SK-N-SH (cell line): ENCODE measurements at regions not wholly inside any gene's neighbourhood (a gene's known extent, or its start where the extent isn't known, plus 50 kb on each side); places are given as distances from the start of the nearest gene placed in this dataset.
"Not testable (repeated sequence)": the region's sequence is repeated elsewhere in the genome, so short reads cannot be mapped to it uniquely, and the experiment has no call there.

Experiments
- CTCF ChIA-PET: fragments of 300-600, 350-600 bp; formaldehyde crosslinking; extraction: SDS; loops from one replicate; lab custom pipeline; 2021; lab: Yijun Ruan, JAX
- POLR2A ChIA-PET: fragments of 350-600 bp; sonication (Branson Sonifier 250); formaldehyde crosslinking; extraction: SDS; loops from one replicate; lab custom pipeline; 2020; ENCODE audit warnings: antibody characterized with exemption, inconsistent platforms; lab: Yijun Ruan, JAX
- DNase-seq: peaks from one replicate; pipeline ENCODE4 v3.0.0; 2012
- H2AFZ ChIP-seq: fragments of 200-600 bp; sonication (generic); 2 replicates; pipeline ENCODE4 v1.8.1; 2016; ENCODE audit warnings: antibody characterized with exemption, mild to moderate bottlenecking, low read depth
- H3F3A ChIP-seq: fragments of 200-600 bp; sonication (generic); replicated peaks from 2 replicates; pipeline ENCODE3; 2016; ENCODE audit warnings: antibody characterized with exemption, mild to moderate bottlenecking; ENCODE audit not compliant: insufficient read depth
- H3K27ac ChIP-seq, 2 experiments: fragments of 200-500 bp in 1 of 2; fragments of 200-600 bp in 1 of 2; sonication (Bioruptor generic) in 1 of 2; sonication (generic), shearing (Covaris generic) in 1 of 2; 2 replicates each; pipeline versions ENCODE4 v1.5.1 to v1.6.1; 2014 to 2016; ENCODE audit warnings: low read depth in 2 of 2, inconsistent platforms in 1 of 2, low read length in 1 of 2, mild to moderate bottlenecking in 1 of 2, mixed read lengths in 1 of 2
- H3K27me3 ChIP-seq: fragments of 200-600 bp; sonication (generic), shearing (Covaris generic); 2 replicates; pipeline ENCODE4 v1.6.1; 2016; ENCODE audit warnings: mixed run types; ENCODE audit not compliant: insufficient read depth
- H3K36me3 ChIP-seq, 2 experiments: fragments of 200-500 bp in 1 of 2; fragments of 200-600 bp in 1 of 2; sonication (Bioruptor generic) in 1 of 2; sonication (generic) in 1 of 2; replicated peaks in 1 of 2; 2 replicates each; pipeline versions ENCODE3 to v1.5.1; 2014 to 2016; ENCODE audit warnings: low read length in 1 of 2, mild to moderate bottlenecking in 1 of 2; ENCODE audit not compliant: insufficient read depth in 2 of 2, control insufficient read depth in 1 of 2
- H3K4me1 ChIP-seq, 2 experiments: fragments of 200-500 bp in 1 of 2; fragments of 200-600 bp in 1 of 2; sonication (Bioruptor generic) in 1 of 2; sonication (generic), shearing (Covaris generic) in 1 of 2; 2 replicates each; pipeline versions ENCODE4 v1.5.1 to v1.6.1; 2014 to 2016; ENCODE audit warnings: low read depth in 1 of 2, low read length in 1 of 2, mixed run types in 1 of 2; ENCODE audit not compliant: insufficient read depth in 2 of 2, control insufficient read depth in 1 of 2
- H3K4me2 ChIP-seq: fragments of 200-600 bp; sonication (generic), shearing (Covaris generic); 2 replicates; pipeline ENCODE4 v1.6.1; 2017; ENCODE audit warnings: mixed run types
- H3K4me3 ChIP-seq, 2 experiments: fragments of 200-500 bp in 1 of 2; fragments of 200-600 bp in 1 of 2; sonication (Bioruptor generic) in 1 of 2; sonication (generic), shearing (Covaris generic) in 1 of 2; 2 replicates each; pipeline versions ENCODE4 v1.5.1 to v1.8.1; 2014 to 2016; ENCODE audit warnings: low read depth in 2 of 2, inconsistent platforms in 1 of 2, low read length in 1 of 2, mild to moderate bottlenecking in 1 of 2, mixed read lengths in 1 of 2, moderate library complexity in 1 of 2
- H3K79me2 ChIP-seq: fragments of 200-600 bp; sonication (generic); 2 replicates; pipeline ENCODE4 v1.8.1; 2017; ENCODE audit warnings: mild to moderate bottlenecking; ENCODE audit not compliant: insufficient read depth
- H3K9ac ChIP-seq: fragments of 200-600 bp; sonication (generic); 2 replicates; pipeline ENCODE4 v1.6.1; 2017; ENCODE audit warnings: mixed run types
- H3K9me2 ChIP-seq: fragments of 200-600 bp; sonication (generic); 2 replicates; pipeline ENCODE4 v1.6.1; 2017; ENCODE audit warnings: mixed run types
- H3K9me3 ChIP-seq: fragments of 200-600 bp; sonication (generic); 2 replicates; pipeline ENCODE4 v1.6.1; 2017; ENCODE audit warnings: mixed run types, mild to moderate bottlenecking, moderate library complexity
- H4K20me1 ChIP-seq: fragments of 200-600 bp; sonication (generic); 2 replicates; pipeline ENCODE4 v1.6.1; 2017; ENCODE audit warnings: mild to moderate bottlenecking, mixed run types; ENCODE audit not compliant: insufficient read depth
- CHD2 ChIP-seq: fragments of 150-350 bp; IDR thresholded peaks from 2 replicates; pipeline ENCODE4 v1.6.1; 2018; ENCODE audit warnings: low read length; ENCODE audit not compliant: partially characterized antibody
- EZH2phosphoT487 ChIP-seq: fragments of 200-600 bp; sonication (generic); IDR thresholded peaks from 2 replicates; pipeline ENCODE4 v1.6.1; 2017; ENCODE audit warnings: low read depth, mixed run types, mild to moderate bottlenecking, antibody characterized with exemption, moderate library complexity, borderline replicate concordance
- FOSL2 ChIP-seq: IDR thresholded peaks from 2 replicates; pipeline ENCODE4 v1.4.0; 2012; ENCODE audit warnings: low read depth, mild to moderate bottlenecking, moderate library complexity, borderline replicate concordance
- FOXM1 ChIP-seq: IDR thresholded peaks from 2 replicates; pipeline ENCODE4 v1.4.0; 2012; ENCODE audit warnings: low read depth, mild to moderate bottlenecking
- MXI1 ChIP-seq: IDR thresholded peaks from 2 replicates; pipeline ENCODE4 v1.6.1; 2012; ENCODE audit warnings: mild to moderate bottlenecking, low read depth, low read length, improper control_type of control experiment
- NFIC ChIP-seq: IDR thresholded peaks from 2 replicates; pipeline ENCODE4 v1.4.0; 2012; ENCODE audit warnings: borderline replicate concordance
- PBX3 ChIP-seq: IDR thresholded peaks from 2 replicates; pipeline ENCODE4; 2012
- RCOR1 ChIP-seq: fragments of 150-350 bp; IDR thresholded peaks from 2 replicates; pipeline ENCODE4 v1.6.1; 2017; ENCODE audit warnings: antibody characterized with exemption, low read length
- REST ChIP-seq: IDR thresholded peaks from 2 replicates; pipeline ENCODE4 v1.6.1; 2012; ENCODE audit warnings: mild to moderate bottlenecking, low read depth, low read length, moderate library complexity
- RXRA ChIP-seq: IDR thresholded peaks from 2 replicates; pipeline ENCODE4 v1.4.0; 2012; ENCODE audit warnings: low read depth, mild to moderate bottlenecking, borderline replicate concordance
- SMC3 ChIP-seq: IDR thresholded peaks from 2 replicates; pipeline ENCODE4 v1.6.1; 2012; ENCODE audit warnings: low read depth, low read length, improper control_type of control experiment
- TCF12 ChIP-seq: IDR thresholded peaks from 2 replicates; pipeline ENCODE4 v1.4.0; 2012
- TEAD4 ChIP-seq: IDR thresholded peaks from 2 replicates; pipeline ENCODE4 v1.4.0; 2012; ENCODE audit warnings: mild to moderate bottlenecking, borderline replicate concordance; ENCODE audit not compliant: insufficient read depth
- ZBTB33 ChIP-seq: IDR thresholded peaks from 2 replicates; pipeline ENCODE4 v1.4.0; 2012; ENCODE audit warnings: low read depth, borderline replicate concordance
- WGBS: methylation state at CpG from one replicate; pipeline ENCODE4 v1.1.6; 2017; ENCODE audit warnings: low lambda C conversion rate; 5-methylcytosine and 5-hydroxymethylcytosine counted together

DNA sequence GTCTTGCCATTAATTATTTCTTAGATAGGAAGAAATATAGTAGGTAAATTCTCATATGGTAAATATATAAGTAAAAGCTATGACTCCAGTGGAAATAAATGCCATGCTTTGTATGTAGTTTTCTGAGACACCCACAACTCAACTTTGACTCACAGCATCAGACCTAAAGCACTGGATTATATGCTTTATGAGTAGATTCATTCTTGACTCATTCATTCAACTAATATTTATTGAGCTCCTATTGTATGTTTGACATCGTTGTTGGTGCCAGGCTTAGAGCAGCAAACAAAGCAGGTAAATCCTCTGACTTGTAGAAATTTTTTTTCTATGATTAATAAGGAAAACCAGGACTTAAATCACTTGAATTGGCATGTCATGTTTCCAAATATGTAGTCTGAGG lies 211.4 kb downstream of the PTPRC start:
- no peak for DNase-seq
- CTCF ChIA-PET, result no interaction called here
- H3K79me2 ChIP-seq, result no peaks in the 10 kb centered on the region
- no peak overlapping the region for H3K27ac ChIP-seq
- H3K4me3 ChIP-seq, result no peak overlapping the region
- TF ChIP-seq SMC3 (no peak), PBX3 (no peak)
- no peaks in the 10 kb centered on the region for H3K9me2 ChIP-seq
- no peaks in the 10 kb centered on the region for H3K27me3 ChIP-seq
- H4K20me1 ChIP-seq, result no peaks in the 10 kb centered on the region
- H3K36me3 ChIP-seq, result peaks cover 1 to 61% of the 10 kb centered on the region in 2 experiments
- 67% methylated on average over 1 of the region's 1 CpG for WGBS
- no peak overlapping the region for H2AFZ ChIP-seq
- H3K4me1 ChIP-seq, result peaks cover 11 to 14% of the 10 kb centered on the region in 2 experiments; a peak in 3 of 4 replicates
- POLR2A ChIA-PET, result no interaction called here
- H3K9ac ChIP-seq, result no peak overlapping the region
- no peak overlapping the region for H3K4me2 ChIP-seq
- no peaks in the 10 kb centered on the region; the same call in 1 of the 2 replicates for H3K9me3 ChIP-seq
- peaks cover 15% of the 10 kb centered on the region for H3F3A ChIP-seq

- 89% methylated on average over 4 of the region's 5 CpGs for WGBS
- H3K27ac ChIP-seq, H3K4me2 ChIP-seq, H3K9me3 ChIP-seq, H2AFZ ChIP-seq, POLR2A ChIA-PET, H4K20me1 ChIP-seq, H3K4me3 ChIP-seq, H3K9me2 ChIP-seq, H3K9ac ChIP-seq, DNase-seq, H3K79me2 ChIP-seq, H3K27me3 ChIP-seq, CTCF ChIA-PET: not testable (repeated sequence)
- H3K36me3 ChIP-seq, result peaks cover 0 to 61% of the 10 kb centered on the region in 2 experiments
- H3K4me1 ChIP-seq, result peaks cover 11 to 14% of the 10 kb centered on the region in 2 experiments; a peak in 3 of 4 replicates
- peaks cover 15% of the 10 kb centered on the region for H3F3A ChIP-seq
Observed at GRCh38 chr1:198850966-198851365, 212.1 kb downstream of the PTPRC start.

- WGBS, result 89% methylated on average over 2 of the region's 2 CpGs
- Histone ChIP-seq H2AFZ (no peak overlapping the region), H3K9me3 (no peaks in the 10 kb centered on the region; the same call in 1 of the 2 replicates), H3K9me2 (no peaks in the 10 kb centered on the region), H3K36me3 (peaks cover 10 to 49% of the 10 kb centered on the region in 2 experiments), H3K79me2 (no peaks in the 10 kb centered on the region), H3K9ac (no peak overlapping the region), H3K27me3 (no peaks in the 10 kb centered on the region), H3F3A (no peaks in the 10 kb centered on the region), H4K20me1 (no peaks in the 10 kb centered on the region), H3K4me3 (no peak overlapping the region), H3K27ac (no peak overlapping the region), H3K4me2 (no peak overlapping the region), H3K4me1 (peaks cover 0 to 6% of the 10 kb centered on the region in 2 experiments; a peak in 3 of 4 replicates)
- ChIA-PET CTCF (interaction anchor here (1.0 kb wide), 1 partner anchor 13 kb away, joined by 3 read pairs; no protein-coding TSS in a partner anchor), POLR2A (no interaction called here)
- no peak for DNase-seq
- TF ChIP-seq CHD2, result no peak
- no peak for TF ChIP-seq TCF12
- TF ChIP-seq RXRA, result no peak
- TF ChIP-seq TEAD4, result no peak
- TF ChIP-seq RCOR1, result no peak
- no peak for TF ChIP-seq NFIC
- TF ChIP-seq FOXM1, result no peak
- TF ChIP-seq MXI1, result no peak
- no peak for TF ChIP-seq FOSL2
- no peak for TF ChIP-seq EZH2phosphoT487
- TF ChIP-seq SMC3, result no peak
- TF ChIP-seq REST, result no peak
- TF ChIP-seq ZBTB33, result no peak
Observed at GRCh38 chr1:198856601-198857000, 217.8 kb downstream of the PTPRC start.
